ENCODE measurements at regions not wholly inside any gene's neighbourhood (a gene's known extent, or its start where the extent isn't known, plus 50 kb on each side); places are given as distances from the start of the nearest gene placed in this dataset.
A peak's percentile ranks its signal among the peaks of the same experiment; 100 is the strongest.

DNA sequence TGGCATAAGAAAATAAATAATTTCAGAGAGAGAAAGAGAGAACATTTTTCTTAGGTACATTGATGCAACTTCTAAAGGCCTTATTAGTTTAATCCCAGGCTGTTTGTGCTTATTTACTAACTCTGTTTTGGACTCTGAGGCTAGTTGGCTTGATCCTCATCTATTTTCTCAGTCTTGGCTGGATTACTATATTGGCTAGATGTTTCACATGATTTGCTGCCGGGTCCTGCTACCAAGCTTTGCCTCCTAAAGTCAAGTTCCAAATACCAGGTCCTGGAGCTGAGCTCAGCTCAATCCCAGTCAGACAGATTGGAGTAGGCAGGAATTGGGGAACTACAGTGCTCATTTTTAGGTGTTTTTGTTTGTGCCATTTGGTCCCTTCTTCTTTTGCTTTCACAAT, 340.8 kb downstream of the BCAT1 start:
- Histone ChIP-seq H3K27ac (no peak overlapping the region), H3K36me3 (no peaks in the 10 kb centered on the region), H3K4me3 (no peak overlapping the region), H3K9me3 (no peaks in the 10 kb centered on the region), H3K27me3 (ENCODE audit: low read depth) (no peaks in the 10 kb centered on the region), H3K4me1 (no peaks in the 10 kb centered on the region)
- ATAC-seq (no peak), DNase-seq (no peak)
- TF ChIP-seq, protein P1, sequence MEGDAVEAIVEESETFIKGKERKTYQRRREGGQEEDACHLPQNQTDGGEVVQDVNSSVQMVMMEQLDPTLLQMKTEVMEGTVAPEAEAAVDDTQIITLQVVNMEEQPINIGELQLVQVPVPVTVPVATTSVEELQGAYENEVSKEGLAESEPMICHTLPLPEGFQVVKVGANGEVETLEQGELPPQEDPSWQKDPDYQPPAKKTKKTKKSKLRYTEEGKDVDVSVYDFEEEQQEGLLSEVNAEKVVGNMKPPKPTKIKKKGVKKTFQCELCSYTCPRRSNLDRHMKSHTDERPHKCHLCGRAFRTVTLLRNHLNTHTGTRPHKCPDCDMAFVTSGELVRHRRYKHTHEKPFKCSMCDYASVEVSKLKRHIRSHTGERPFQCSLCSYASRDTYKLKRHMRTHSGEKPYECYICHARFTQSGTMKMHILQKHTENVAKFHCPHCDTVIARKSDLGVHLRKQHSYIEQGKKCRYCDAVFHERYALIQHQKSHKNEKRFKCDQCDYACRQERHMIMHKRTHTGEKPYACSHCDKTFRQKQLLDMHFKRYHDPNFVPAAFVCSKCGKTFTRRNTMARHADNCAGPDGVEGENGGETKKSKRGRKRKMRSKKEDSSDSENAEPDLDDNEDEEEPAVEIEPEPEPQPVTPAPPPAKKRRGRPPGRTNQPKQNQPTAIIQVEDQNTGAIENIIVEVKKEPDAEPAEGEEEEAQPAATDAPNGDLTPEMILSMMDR (IDR thresholded peaks at IDR 0.05) = no peak
- intact Hi-C loops (cut with DNase I) = no loop called here

DNA sequence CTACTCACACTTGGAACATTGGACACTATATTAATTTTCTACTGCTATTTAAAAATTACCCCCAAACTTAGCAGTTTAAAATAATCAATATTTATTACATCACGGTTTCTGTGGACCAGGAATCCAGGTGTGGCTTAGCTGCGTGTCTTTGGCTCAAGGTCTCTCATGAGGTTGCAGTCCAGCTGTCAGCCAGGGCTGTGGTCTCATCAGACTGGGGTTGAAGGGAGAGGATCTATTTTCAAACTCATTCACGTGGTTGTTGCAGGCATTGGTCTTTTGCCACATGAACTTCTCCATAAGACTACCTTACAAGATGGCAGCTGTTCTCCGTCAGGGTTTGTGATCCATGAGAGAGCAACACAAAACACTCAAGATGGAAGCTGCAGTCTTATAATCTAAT, 343.0 kb downstream of the BCAT1 start:
- no peaks in the 10 kb centered on the region for H3K9me3 ChIP-seq
- ATAC-seq (no peak), DNase-seq (no peak)
- TF ChIP-seq, protein P1 (IDR thresholded peaks at IDR 0.05) = no peak
- H3K4me1 ChIP-seq = no peaks in the 10 kb centered on the region
- H3K4me3 ChIP-seq = no peak overlapping the region
- H3K36me3 ChIP-seq = no peaks in the 10 kb centered on the region
- intact Hi-C loops (cut with DNase I) = no loop called here
- H3K27ac ChIP-seq = no peak overlapping the region
- no peaks in the 10 kb centered on the region for H3K27me3 ChIP-seq (ENCODE audit: low read depth)

DNA sequence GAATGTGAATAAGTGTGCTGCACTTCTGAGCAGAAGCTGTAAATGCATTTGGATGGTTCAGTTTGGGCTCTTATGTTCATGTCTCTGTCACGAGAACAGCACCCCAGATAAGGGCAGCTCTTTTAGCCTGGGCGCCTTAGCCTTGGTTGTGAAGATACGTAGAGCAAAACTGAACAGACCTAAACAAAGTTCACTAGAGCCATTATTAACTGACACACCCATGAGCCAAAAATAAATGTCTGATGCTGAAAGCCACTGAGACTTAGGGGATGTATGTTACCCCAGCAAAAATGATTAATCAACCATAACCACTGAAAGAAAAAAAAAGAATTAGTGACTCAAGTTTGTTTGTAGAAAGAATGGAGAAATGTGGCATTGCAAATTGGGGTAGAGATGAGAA, 343.4 kb downstream of the BCAT1 start:
- H3K36me3 ChIP-seq = no peaks in the 10 kb centered on the region
- H3K9me3 ChIP-seq = no peaks in the 10 kb centered on the region
- no peaks in the 10 kb centered on the region for H3K4me1 ChIP-seq
- H3K4me3 ChIP-seq = no peak overlapping the region
- H3K27me3 ChIP-seq (ENCODE audit: low read depth) = no peaks in the 10 kb centered on the region
- no peak overlapping the region for H3K27ac ChIP-seq
- TF ChIP-seq, protein P1 (IDR thresholded peaks at IDR 0.05) = no peak
- intact Hi-C loops (cut with DNase I) = no loop called here
- no peak for DNase-seq
- ATAC-seq = no peak

DNA sequence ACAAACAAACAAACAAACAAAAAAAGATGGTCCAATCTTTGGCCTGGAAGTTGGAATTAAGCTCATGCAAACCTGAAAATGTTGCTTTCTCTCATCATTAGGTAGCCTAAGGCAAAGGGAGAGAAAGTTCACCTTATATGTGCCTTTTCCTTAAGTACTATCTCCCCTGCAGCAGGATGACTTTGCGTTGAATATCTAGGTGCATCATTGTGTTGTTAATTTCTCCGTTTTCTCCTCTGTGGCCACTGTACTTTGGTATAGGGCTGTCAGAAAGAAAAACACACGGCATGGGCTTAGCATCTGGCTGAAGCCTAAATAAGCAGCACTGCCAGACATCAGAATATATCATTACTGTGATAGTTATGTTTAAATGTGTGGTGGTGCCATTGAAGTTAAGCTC, 345.5 kb downstream of the BCAT1 start:
- ATAC-seq = no peak
- no peak overlapping the region for H3K27ac ChIP-seq
- intact Hi-C loops (cut with DNase I) = no loop called here

DNA sequence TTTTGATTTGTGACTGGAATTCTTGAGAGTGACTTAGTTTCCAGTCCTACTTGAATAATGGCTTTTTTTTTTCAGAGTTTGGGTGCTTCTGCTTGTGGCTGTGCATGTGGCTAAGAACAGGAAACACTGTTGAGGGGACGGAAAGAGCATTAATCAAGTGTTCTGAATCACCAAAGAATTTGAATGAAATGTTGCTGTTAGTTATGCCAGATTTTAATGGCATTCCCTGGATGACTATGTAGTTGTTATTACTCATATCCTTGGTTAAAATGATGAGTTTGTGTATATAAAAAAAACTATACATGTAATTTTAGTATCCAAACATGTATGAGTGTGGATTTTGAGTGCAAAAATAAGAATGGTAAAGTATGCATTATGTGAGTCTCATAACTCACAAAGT, 347.9 kb downstream of the BCAT1 start:
- TF ChIP-seq, protein P1 (IDR thresholded peaks at IDR 0.05) = no peak
- Histone ChIP-seq H3K4me1 (no peaks in the 10 kb centered on the region), H3K9me3 (no peaks in the 10 kb centered on the region), H3K4me3 (no peak overlapping the region), H3K36me3 (no peaks in the 10 kb centered on the region), H3K27me3 (ENCODE audit: low read depth) (no peaks in the 10 kb centered on the region), H3K27ac (no peak overlapping the region)
- intact Hi-C loops (cut with DNase I) = no loop called here
- DNase-seq (no peak), ATAC-seq (peak in 1 of 2 donors; percentile 33)

More for the DNA sequence above, 345.5 kb downstream of the BCAT1 start:
- no peak for DNase-seq
- Histone ChIP-seq H3K4me1 (no peaks in the 10 kb centered on the region), H3K36me3 (no peaks in the 10 kb centered on the region), H3K4me3 (no peak overlapping the region), H3K9me3 (no peaks in the 10 kb centered on the region), H3K27me3 (ENCODE audit: low read depth) (no peaks in the 10 kb centered on the region)
- TF ChIP-seq, protein P1 (IDR thresholded peaks at IDR 0.05) = no peak

DNA sequence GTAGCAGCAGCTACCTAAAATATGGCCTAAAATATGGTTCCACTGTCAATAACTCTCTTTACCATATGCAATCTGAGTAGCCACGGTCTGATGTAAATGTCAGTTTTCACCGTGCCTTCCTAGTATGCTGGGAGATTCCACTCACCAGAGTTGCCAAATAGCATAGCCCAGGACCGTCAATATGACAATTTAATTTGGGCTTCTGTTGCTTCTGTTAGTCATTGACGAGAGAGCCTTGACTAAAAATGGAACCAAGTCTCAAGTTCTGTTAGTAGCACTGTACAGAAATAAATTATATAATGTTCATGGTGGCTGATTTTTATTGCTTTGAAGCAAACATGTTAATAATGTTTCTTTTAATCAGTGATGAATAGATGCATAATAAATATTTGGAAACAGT, 348.4 kb downstream of the BCAT1 start:
- H3K9me3 ChIP-seq = no peaks in the 10 kb centered on the region
- no peak for DNase-seq
- intact Hi-C loops (cut with DNase I) = no loop called here
- no peak for ATAC-seq
- H3K27me3 ChIP-seq (ENCODE audit: low read depth) = no peaks in the 10 kb centered on the region
- no peaks in the 10 kb centered on the region for H3K4me1 ChIP-seq
- no peak overlapping the region for H3K4me3 ChIP-seq
- no peaks in the 10 kb centered on the region for H3K36me3 ChIP-seq
- TF ChIP-seq, protein P1 (IDR thresholded peaks at IDR 0.05) = no peak
- no peak overlapping the region for H3K27ac ChIP-seq

Measured in lower lobe of right lung (tissue), 2 donors.